Cerebellar cortex (tissue), 1 donor: ENCODE measurements at regions not wholly inside any gene's neighbourhood (a gene's known extent, or its start where the extent isn't known, plus 50 kb on each side); places are given as distances from the start of the nearest gene placed in this dataset.
A peak's percentile ranks its signal among the peaks of the same experiment; 100 is the strongest.
"Not testable (repeated sequence)": the region's sequence is repeated elsewhere in the genome, so short reads cannot be mapped to it uniquely, and the experiment has no call there.

Source experiments
- DNase-seq: peaks from one replicate; pipeline ENCODE4 v3.0.0-alpha.2; 2015; ENCODE audit warnings: low spot score

- not testable (repeated sequence) for DNase-seq
Measured at GRCh38 chr9:63912451-63912850, 1372.6 kb downstream of the FOXD4L5 start.

GRCh38 chr9:63909076-63909475 is 1375.9 kb downstream of the FOXD4L5 start:
- DNase-seq = not testable (repeated sequence)

- DNase-seq = not testable (repeated sequence)
Measured at GRCh38 chr9:63899637-63900190, 1385.3 kb downstream of the FOXD4L5 start.

- DNase-seq = not testable (repeated sequence)
Measured at GRCh38 chr9:63881386-63881785, 1403.6 kb downstream of the FOXD4L5 start.

GRCh38 chr9:63876380-63876779 is 1408.6 kb downstream of the FOXD4L5 start:
- not testable (repeated sequence) for DNase-seq

GRCh38 chr9:63859475-63860215 is 1425.4 kb downstream of the FOXD4L5 start:
- no peak for DNase-seq

GRCh38 chr9:63859090-63859474 is 1425.9 kb downstream of the FOXD4L5 start:
- DNase-seq = not testable (repeated sequence)

GRCh38 chr9:63853140-63853751 is 1431.8 kb downstream of the FOXD4L5 start:
- DNase-seq = not testable (repeated sequence)

GRCh38 chr9:63824804-63825203 is 1460.2 kb downstream of the FOXD4L5 start:
- not testable (repeated sequence) for DNase-seq

GRCh38 chr9:63823375-63824201 is 1461.4 kb downstream of the FOXD4L5 start:
- DNase-seq = not testable (repeated sequence)

GRCh38 chr9:63822615-63823374 is 1462.2 kb downstream of the FOXD4L5 start:
- DNase-seq = not testable (repeated sequence)

- DNase-seq = peak; percentile 22
Measured at GRCh38 chr9:63821293-63821692, 1463.7 kb downstream of the FOXD4L5 start.

- DNase-seq = not testable (repeated sequence)
Measured at GRCh38 chr9:63820882-63821281, 1464.1 kb downstream of the FOXD4L5 start.

GRCh38 chr9:63820383-63820782 is 1464.6 kb downstream of the FOXD4L5 start:
- DNase-seq = peak; percentile 13

GRCh38 chr9:63817622-63818518 is 1467.1 kb downstream of the FOXD4L5 start:
- DNase-seq = no peak

GRCh38 chr9:63816751-63817621 is 1468.0 kb downstream of the FOXD4L5 start:
- DNase-seq = peak; percentile 96

- not testable (repeated sequence) for DNase-seq
Measured at GRCh38 chr9:63814970-63815669, 1469.9 kb downstream of the FOXD4L5 start.

- DNase-seq = not testable (repeated sequence)
Measured at GRCh38 chr9:63813391-63814021, 1471.5 kb downstream of the FOXD4L5 start.
